ENCODE measurements at regions not wholly inside any gene's neighbourhood (a gene's known extent, or its start where the extent isn't known, plus 50 kb on each side); places are given as distances from the start of the nearest gene placed in this dataset.

DNA sequence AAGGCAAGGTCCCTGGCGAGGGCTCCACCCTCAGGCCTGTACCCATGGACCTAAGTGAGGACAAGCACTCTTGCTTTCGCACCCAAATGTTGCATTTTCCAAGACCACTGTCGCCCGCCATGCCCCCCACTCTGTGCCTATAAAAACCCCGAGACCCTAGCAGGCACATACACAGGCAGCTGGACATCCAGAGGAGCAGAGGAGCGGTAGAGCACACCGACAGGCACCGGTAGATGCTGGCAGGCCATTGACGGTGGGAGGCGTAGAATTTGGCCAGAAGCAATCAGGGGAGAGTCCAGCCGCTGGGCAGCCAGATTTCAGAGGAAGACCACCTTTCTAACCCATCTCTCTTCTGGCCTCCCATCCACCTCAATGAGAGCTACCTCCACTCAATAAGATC, 715.2 kb upstream of the AADAT start:
- Histone ChIP-seq H3K4me3 (no peak overlapping the region), H3K4me1 (no peaks in the 10 kb centered on the region), H3K9me3 (no peaks in the 10 kb centered on the region), H3K27ac (no peak overlapping the region), H3K4me2 (no peak overlapping the region)
- no peak for DNase-seq (ENCODE audit: low read depth in 1 of 2, low spot score in 1 of 2)
- FAIRE-seq: no peak
- ATAC-seq: no peak
- 61% methylated on average over 11 of the region's 11 CpGs for WGBS (ENCODE audit: missing lambda C conversion rate)
- ChIA-PET POLR2A (no interaction called here), CTCF (no interaction called here)
- TF ChIP-seq ZNF302 (CRISPR knock-in tag; IDR thresholded peaks at IDR 0.05): no peak
- TF ChIP-seq KDM5A (IDR thresholded peaks at IDR 0.05): no peak
- no peak for TF ChIP-seq TP53 (CRISPR knock-in tag; IDR thresholded peaks at IDR 0.05)

DNA sequence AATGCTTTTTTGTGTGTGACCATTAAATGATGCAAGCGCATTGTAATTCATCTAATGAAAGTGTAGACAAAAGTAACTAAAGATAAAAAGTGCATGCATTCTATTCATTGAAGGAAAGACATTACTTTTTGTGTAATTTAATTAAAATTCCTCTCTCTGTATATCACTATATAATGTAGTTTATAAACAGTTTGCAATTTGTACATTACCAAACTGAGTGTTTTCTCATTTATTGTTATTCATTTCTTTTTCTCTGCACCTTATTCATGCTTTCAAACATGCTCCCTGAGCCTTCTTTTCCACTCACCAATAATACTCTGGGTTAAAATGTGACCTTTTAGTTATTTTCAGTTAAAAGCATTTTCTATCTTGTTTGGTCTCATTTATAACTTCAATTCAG, 713.7 kb upstream of the AADAT start:
- H3K4me2 ChIP-seq: no peak overlapping the region
- ChIA-PET POLR2A (no interaction called here), CTCF (no interaction called here)
- TF ChIP-seq, protein P1, sequence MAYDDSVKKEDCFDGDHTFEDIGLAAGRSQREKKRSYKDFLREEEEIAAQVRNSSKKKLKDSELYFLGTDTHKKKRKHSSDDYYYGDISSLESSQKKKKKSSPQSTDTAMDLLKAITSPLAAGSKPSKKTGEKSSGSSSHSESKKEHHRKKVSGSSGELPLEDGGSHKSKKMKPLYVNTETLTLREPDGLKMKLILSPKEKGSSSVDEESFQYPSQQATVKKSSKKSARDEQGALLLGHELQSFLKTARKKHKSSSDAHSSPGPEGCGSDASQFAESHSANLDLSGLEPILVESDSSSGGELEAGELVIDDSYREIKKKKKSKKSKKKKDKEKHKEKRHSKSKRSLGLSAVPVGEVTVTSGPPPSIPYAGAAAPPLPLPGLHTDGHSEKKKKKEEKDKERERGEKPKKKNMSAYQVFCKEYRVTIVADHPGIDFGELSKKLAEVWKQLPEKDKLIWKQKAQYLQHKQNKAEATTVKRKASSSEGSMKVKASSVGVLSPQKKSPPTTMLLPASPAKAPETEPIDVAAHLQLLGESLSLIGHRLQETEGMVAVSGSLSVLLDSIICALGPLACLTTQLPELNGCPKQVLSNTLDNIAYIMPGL (CRISPR knock-in tag; IDR thresholded peaks at IDR 0.05; ENCODE audit: borderline replicate concordance): no peak
- TF ChIP-seq MYC (IDR thresholded peaks at IDR 0.05; ENCODE audit: borderline replicate concordance, low read length): no peak
- no peak for TF ChIP-seq ZFP36 (IDR thresholded peaks at IDR 0.05; ENCODE audit: borderline replicate concordance, partially characterized antibody)
- TF ChIP-seq HOXB5 (CRISPR knock-in tag; IDR thresholded peaks at IDR 0.05): no peak
- TF ChIP-seq ZNF302 (CRISPR knock-in tag; IDR thresholded peaks at IDR 0.05): no peak
- no peak for TF ChIP-seq CBX2 (IDR thresholded peaks at IDR 0.05; ENCODE audit: borderline replicate concordance, low read depth)
- TF ChIP-seq EHMT2 (IDR thresholded peaks at IDR 0.05; ENCODE audit: low read depth): no peak
- TF ChIP-seq, protein P2, sequence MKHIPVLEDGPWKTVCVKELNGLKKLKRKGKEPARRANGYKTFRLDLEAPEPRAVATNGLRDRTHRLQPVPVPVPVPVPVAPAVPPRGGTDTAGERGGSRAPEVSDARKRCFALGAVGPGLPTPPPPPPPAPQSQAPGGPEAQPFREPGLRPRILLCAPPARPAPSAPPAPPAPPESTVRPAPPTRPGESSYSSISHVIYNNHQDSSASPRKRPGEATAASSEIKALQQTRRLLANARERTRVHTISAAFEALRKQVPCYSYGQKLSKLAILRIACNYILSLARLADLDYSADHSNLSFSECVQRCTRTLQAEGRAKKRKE (CRISPR knock-in tag; IDR thresholded peaks at IDR 0.05; ENCODE audit: low read depth): no peak
- TF ChIP-seq HOXA7 (CRISPR knock-in tag; IDR thresholded peaks at IDR 0.05): no peak
- no peak for TF ChIP-seq RARB (CRISPR knock-in tag; IDR thresholded peaks at IDR 0.05)
- TF ChIP-seq BHLHE40 (IDR thresholded peaks at IDR 0.05; ENCODE audit: low read depth, low read length): no peak
- no peak for TF ChIP-seq KDM5A (IDR thresholded peaks at IDR 0.05)
- TF ChIP-seq EP300 (IDR thresholded peaks at IDR 0.05): no peak
- TF ChIP-seq, protein P3, sequence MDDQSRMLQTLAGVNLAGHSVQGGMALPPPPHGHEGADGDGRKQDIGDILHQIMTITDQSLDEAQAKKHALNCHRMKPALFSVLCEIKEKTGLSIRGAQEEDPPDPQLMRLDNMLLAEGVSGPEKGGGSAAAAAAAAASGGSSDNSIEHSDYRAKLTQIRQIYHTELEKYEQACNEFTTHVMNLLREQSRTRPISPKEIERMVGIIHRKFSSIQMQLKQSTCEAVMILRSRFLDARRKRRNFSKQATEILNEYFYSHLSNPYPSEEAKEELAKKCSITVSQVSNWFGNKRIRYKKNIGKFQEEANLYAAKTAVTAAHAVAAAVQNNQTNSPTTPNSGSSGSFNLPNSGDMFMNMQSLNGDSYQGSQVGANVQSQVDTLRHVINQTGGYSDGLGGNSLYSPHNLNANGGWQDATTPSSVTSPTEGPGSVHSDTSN (IDR thresholded peaks at IDR 0.05): no peak
- TF ChIP-seq JUNB (IDR thresholded peaks at IDR 0.05): no peak
- TF ChIP-seq CBX8 (IDR thresholded peaks at IDR 0.05): no peak
- TF ChIP-seq, protein P4, sequence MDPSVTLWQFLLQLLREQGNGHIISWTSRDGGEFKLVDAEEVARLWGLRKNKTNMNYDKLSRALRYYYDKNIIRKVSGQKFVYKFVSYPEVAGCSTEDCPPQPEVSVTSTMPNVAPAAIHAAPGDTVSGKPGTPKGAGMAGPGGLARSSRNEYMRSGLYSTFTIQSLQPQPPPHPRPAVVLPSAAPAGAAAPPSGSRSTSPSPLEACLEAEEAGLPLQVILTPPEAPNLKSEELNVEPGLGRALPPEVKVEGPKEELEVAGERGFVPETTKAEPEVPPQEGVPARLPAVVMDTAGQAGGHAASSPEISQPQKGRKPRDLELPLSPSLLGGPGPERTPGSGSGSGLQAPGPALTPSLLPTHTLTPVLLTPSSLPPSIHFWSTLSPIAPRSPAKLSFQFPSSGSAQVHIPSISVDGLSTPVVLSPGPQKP (IDR thresholded peaks at IDR 0.05; ENCODE audit: low read depth, low read length): no peak
- TF ChIP-seq, protein P5, sequence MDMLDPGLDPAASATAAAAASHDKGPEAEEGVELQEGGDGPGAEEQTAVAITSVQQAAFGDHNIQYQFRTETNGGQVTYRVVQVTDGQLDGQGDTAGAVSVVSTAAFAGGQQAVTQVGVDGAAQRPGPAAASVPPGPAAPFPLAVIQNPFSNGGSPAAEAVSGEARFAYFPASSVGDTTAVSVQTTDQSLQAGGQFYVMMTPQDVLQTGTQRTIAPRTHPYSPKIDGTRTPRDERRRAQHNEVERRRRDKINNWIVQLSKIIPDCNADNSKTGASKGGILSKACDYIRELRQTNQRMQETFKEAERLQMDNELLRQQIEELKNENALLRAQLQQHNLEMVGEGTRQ (IDR thresholded peaks at IDR 0.05): no peak
- no peak for TF ChIP-seq PHF8 (IDR thresholded peaks at IDR 0.05; ENCODE audit: borderline replicate concordance, low read depth)
- FAIRE-seq: no peak
- ATAC-seq: no peak
- no peak for DNase-seq (ENCODE audit: low read depth in 1 of 2, low spot score in 1 of 2)
- H3K9me3 ChIP-seq: no peaks in the 10 kb centered on the region
- 69% methylated on average over 1 of the region's 1 CpG for WGBS (ENCODE audit: missing lambda C conversion rate)
- no peak overlapping the region for H3K27ac ChIP-seq
- H3K4me1 ChIP-seq: no peaks in the 10 kb centered on the region
- no peak overlapping the region for H3K4me3 ChIP-seq

Measured in A549 (cell line).